ENCODE measurements at regions not wholly inside any gene's neighbourhood (a gene's known extent, or its start where the extent isn't known, plus 50 kb on each side); places are given as distances from the start of the nearest gene placed in this dataset.

- DNase-seq (ENCODE audit: low read depth): no peak
Measured at GRCh38 chr3:107428051-107428858, 51.0 kb downstream of the CCDC54 start.

GRCh38 chr3:107429320-107430181 lies 52.3 kb downstream of the CCDC54 start:
- DNase-seq (ENCODE audit: low read depth): peak; percentile 37

- DNase-seq (ENCODE audit: low read depth): no peak
Measured at GRCh38 chr3:107430214-107430995, 53.2 kb downstream of the CCDC54 start.

GRCh38 chr3:107430996-107431245 lies 53.7 kb downstream of the CCDC54 start:
- DNase-seq (ENCODE audit: low read depth): peak; percentile 0

- peak; percentile 16 for DNase-seq (ENCODE audit: low read depth)
Measured at GRCh38 chr3:107431246-107432012, 54.2 kb downstream of the CCDC54 start.

GRCh38 chr3:107432013-107432515 lies 54.8 kb downstream of the CCDC54 start:
- no peak for DNase-seq (ENCODE audit: low read depth)

GRCh38 chr3:107432646-107433045 lies 55.4 kb downstream of the CCDC54 start:
- DNase-seq (ENCODE audit: low read depth): no peak

- DNase-seq (ENCODE audit: low read depth): no peak
Measured at GRCh38 chr3:107436029-107436428, 58.8 kb downstream of the CCDC54 start.

- DNase-seq (ENCODE audit: low read depth): no peak
Measured at GRCh38 chr3:107438671-107439070, 61.4 kb downstream of the CCDC54 start.

- no peak for DNase-seq (ENCODE audit: low read depth)
Measured at GRCh38 chr3:107441617-107442016, 64.4 kb downstream of the CCDC54 start.

- no peak for DNase-seq (ENCODE audit: low read depth)
Measured at GRCh38 chr3:107443461-107443860, 66.2 kb downstream of the CCDC54 start.

- no peak for DNase-seq (ENCODE audit: low read depth)
Measured at GRCh38 chr3:107446706-107447105, 69.5 kb downstream of the CCDC54 start.

GRCh38 chr3:107450254-107450893 lies 72.4 kb upstream of the BBX start:
- DNase-seq (ENCODE audit: low read depth): no peak

- no peak for DNase-seq (ENCODE audit: low read depth)
Measured at GRCh38 chr3:107452436-107452835, 70.3 kb upstream of the BBX start.

GRCh38 chr3:107453504-107453903 lies 69.3 kb upstream of the BBX start:
- no peak for DNase-seq (ENCODE audit: low read depth)

GRCh38 chr3:107455621-107456020 lies 67.1 kb upstream of the BBX start:
- DNase-seq (ENCODE audit: low read depth): no peak

GRCh38 chr3:107456501-107456900 lies 66.3 kb upstream of the BBX start:
- no peak for DNase-seq (ENCODE audit: low read depth)

- no peak for DNase-seq (ENCODE audit: low read depth)
Measured at GRCh38 chr3:107458871-107459270, 63.9 kb upstream of the BBX start.

- no peak for DNase-seq (ENCODE audit: low read depth)
Measured at GRCh38 chr3:107461721-107462120, 61.0 kb upstream of the BBX start.

- no peak for DNase-seq (ENCODE audit: low read depth)
Measured at GRCh38 chr3:107464037-107464436, 58.7 kb upstream of the BBX start.

- DNase-seq (ENCODE audit: low read depth): no peak
Measured at GRCh38 chr3:107465064-107465631, 57.6 kb upstream of the BBX start.

All from stimulated activated CD8-positive, alpha-beta memory T cell treated with anti-CD3 and anti-CD28 coated beads, Interleukin-12 subunit alpha, Interleukin-12 subunit beta, amount 100 ng/mL, for 4 hours (primary cell).